ENCODE measurements at regions not wholly inside any gene's neighbourhood (a gene's known extent, or its start where the extent isn't known, plus 50 kb on each side); places are given as distances from the start of the nearest gene placed in this dataset.

DNA sequence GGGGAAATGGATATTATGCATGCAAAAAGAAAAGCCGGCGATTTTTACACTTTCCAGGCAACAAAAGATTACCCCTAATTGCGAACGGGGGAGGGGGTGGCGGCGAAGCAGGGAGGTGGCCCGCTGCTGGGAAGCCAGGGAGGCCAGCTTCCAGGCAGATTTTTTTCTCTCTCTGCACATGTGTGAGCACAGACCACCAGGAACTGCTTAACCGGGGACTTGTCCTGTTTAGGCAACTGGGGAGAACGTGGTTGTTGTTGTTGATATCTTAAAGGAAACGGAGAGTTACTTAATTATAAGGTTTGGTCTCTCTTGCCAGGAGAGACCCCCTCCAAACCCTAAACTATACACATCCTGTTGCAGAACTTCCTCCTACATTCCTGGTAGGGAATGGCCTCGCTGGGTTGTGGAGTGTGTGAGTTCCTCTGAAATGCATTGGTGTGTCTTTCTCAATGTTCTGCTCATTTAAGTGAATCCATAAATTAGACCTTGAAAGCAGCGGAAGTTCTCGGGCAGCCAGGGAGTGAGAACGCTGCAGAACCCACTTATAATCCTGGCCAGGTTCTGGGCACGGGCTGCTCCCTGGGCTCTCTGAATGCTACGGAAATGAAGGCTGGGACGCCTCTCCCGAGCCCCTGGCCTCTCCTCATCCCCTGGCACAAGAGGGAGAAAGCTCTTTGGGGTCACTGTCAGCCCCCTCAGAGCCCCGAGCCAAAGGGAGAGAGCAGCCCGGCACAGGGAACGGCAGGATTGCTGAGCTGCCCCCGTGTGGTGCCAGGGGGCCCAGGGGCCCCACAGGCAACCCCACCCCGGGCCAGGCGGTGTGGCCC, 250.0 kb downstream of the FOXD2 start:
- peaks cover 46 to 65% of the 10 kb centered on the region in 2 experiments for H3K27me3 ChIP-seq (ENCODE audit: control insufficient read depth in 1 of 2, insufficient read depth in 1 of 2, low read length in 2 of 2)
- no peak overlapping the region for H2BK5ac ChIP-seq (ENCODE audit: low read depth, low read length, poor library complexity, severe bottlenecking)
- H2BK120ac ChIP-seq (ENCODE audit: low read depth, low read length): no peak overlapping the region
- no peaks in the 10 kb centered on the region for H3K79me1 ChIP-seq (replicated peaks; ENCODE audit: low read length, poor library complexity, severe bottlenecking)
- no peak overlapping the region for H4K8ac ChIP-seq (ENCODE audit: low read length)
- no peak overlapping the region for H4K91ac ChIP-seq (ENCODE audit: low read length)
- no peaks in the 10 kb centered on the region for H3K36me3 ChIP-seq (ENCODE audit: control insufficient read depth in 1 of 2, insufficient read depth in 2 of 2, low read depth in 1 of 2, low read length in 2 of 2)
- H2BK12ac ChIP-seq (ENCODE audit: low read length in 2 of 2): no peak overlapping the region
- H3K27ac ChIP-seq (ENCODE audit: low read length, poor library complexity, severe bottlenecking): no peak overlapping the region
- no peak overlapping the region for H2BK15ac ChIP-seq (ENCODE audit: low read depth, poor library complexity, severe bottlenecking)
- no peaks in the 10 kb centered on the region for H3K4me1 ChIP-seq (ENCODE audit: control insufficient read depth, insufficient read depth, low read depth, low read length)
- H3K4ac ChIP-seq (ENCODE audit: low read depth in 1 of 2, low read length in 2 of 2): no peak overlapping the region
- no peak overlapping the region for H3K14ac ChIP-seq (ENCODE audit: low read length in 2 of 2)
- no peak overlapping the region for H3K4me3 ChIP-seq (ENCODE audit: insufficient read depth in 1 of 2, low read depth in 1 of 2, low read length in 2 of 2)
- no peak overlapping the region for H3K4me2 ChIP-seq (ENCODE audit: low read length, poor library complexity, severe bottlenecking)
- H3K18ac ChIP-seq (ENCODE audit: low read depth in 1 of 2, low read length in 2 of 2): no peak overlapping the region
- no peak for DNase-seq
- no peak overlapping the region for H2AK5ac ChIP-seq (ENCODE audit: low read length, severe bottlenecking)
- H3K23ac ChIP-seq (ENCODE audit: low read length in 2 of 2): no peak overlapping the region
- no peak overlapping the region for H2AFZ ChIP-seq (ENCODE audit: low read depth, low read length)
- 41% methylated on average over 21 of the region's 24 CpGs for WGBS
- H3K9me3 ChIP-seq (ENCODE audit: control insufficient read depth, low read length): no peaks in the 10 kb centered on the region
- no peak overlapping the region for H3K9ac ChIP-seq (ENCODE audit: low read length)

DNA sequence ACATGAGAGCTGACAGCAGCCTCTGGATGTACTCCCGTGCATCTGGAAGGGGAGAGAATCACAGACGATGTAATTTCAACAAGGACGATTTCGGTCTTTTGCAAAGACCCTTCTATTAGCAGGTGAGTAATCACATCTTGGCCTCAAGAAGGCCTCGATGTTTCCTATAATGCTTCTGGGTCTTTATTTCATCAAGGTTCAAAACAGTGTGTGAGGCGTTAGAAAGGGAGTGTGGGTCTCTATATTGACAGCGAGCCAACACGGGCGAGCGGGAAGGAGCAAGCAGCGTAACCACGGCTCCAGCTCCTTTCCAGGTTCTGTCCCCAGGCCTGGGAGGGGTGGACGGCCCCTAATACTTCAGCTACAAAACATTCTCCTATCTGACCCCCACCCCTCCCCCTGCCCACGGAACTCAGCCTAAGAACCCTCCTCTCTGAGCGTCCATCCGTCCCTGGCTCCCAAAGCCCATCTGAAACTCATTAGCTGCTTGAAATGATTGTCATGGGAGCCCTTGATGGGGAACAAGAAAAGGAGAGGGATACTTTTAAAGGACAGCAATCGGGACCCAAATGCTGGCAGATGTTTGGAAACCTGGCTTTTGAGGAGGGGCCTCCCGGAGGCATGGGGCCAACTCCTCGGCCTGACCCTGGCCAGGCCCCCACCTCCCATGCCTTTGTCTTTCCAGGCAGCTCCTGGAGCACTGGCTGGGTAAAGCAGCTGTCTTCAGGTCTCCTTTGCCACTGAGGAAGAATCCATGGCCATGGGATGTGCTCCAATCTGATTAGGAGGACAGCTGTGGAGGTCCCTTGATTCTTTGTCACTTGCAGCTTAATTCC, 250.8 kb downstream of the FOXD2 start:
- no peak overlapping the region for H2AFZ ChIP-seq (ENCODE audit: low read depth, low read length)
- no peaks in the 10 kb centered on the region for H3K9me3 ChIP-seq (ENCODE audit: control insufficient read depth, low read length)
- no peak overlapping the region for H3K14ac ChIP-seq (ENCODE audit: low read length in 2 of 2)
- no peak overlapping the region for H3K27ac ChIP-seq (ENCODE audit: low read length, poor library complexity, severe bottlenecking)
- 80% methylated on average over 16 of the region's 19 CpGs for WGBS
- no peak overlapping the region for H3K23ac ChIP-seq (ENCODE audit: low read length in 2 of 2)
- H4K8ac ChIP-seq (ENCODE audit: low read length): no peak overlapping the region
- no peak overlapping the region for H3K18ac ChIP-seq (ENCODE audit: low read depth in 1 of 2, low read length in 2 of 2)
- H3K9ac ChIP-seq (ENCODE audit: low read length): no peak overlapping the region
- no peak overlapping the region for H3K4me3 ChIP-seq (ENCODE audit: insufficient read depth in 1 of 2, low read depth in 1 of 2, low read length in 2 of 2)
- H2AK5ac ChIP-seq (ENCODE audit: low read length, severe bottlenecking): no peak overlapping the region
- no peak overlapping the region for H2BK120ac ChIP-seq (ENCODE audit: low read depth, low read length)
- no peak overlapping the region for H2BK5ac ChIP-seq (ENCODE audit: low read depth, low read length, poor library complexity, severe bottlenecking)
- no peak overlapping the region for H2BK12ac ChIP-seq (ENCODE audit: low read length in 2 of 2)
- H4K91ac ChIP-seq (ENCODE audit: low read length): no peak overlapping the region
- peaks cover 50 to 69% of the 10 kb centered on the region in 2 experiments for H3K27me3 ChIP-seq (ENCODE audit: control insufficient read depth in 1 of 2, insufficient read depth in 1 of 2, low read length in 2 of 2)
- no peak for DNase-seq
- H3K4ac ChIP-seq (ENCODE audit: low read depth in 1 of 2, low read length in 2 of 2): no peak overlapping the region
- H3K36me3 ChIP-seq (ENCODE audit: control insufficient read depth in 1 of 2, insufficient read depth in 2 of 2, low read depth in 1 of 2, low read length in 2 of 2): no peaks in the 10 kb centered on the region
- H3K79me1 ChIP-seq (replicated peaks; ENCODE audit: low read length, poor library complexity, severe bottlenecking): no peaks in the 10 kb centered on the region
- no peaks in the 10 kb centered on the region for H3K4me1 ChIP-seq (ENCODE audit: control insufficient read depth, insufficient read depth, low read depth, low read length)
- no peak overlapping the region for H3K4me2 ChIP-seq (ENCODE audit: low read length, poor library complexity, severe bottlenecking)
- H2BK15ac ChIP-seq (ENCODE audit: low read depth, poor library complexity, severe bottlenecking): no peak overlapping the region

DNA sequence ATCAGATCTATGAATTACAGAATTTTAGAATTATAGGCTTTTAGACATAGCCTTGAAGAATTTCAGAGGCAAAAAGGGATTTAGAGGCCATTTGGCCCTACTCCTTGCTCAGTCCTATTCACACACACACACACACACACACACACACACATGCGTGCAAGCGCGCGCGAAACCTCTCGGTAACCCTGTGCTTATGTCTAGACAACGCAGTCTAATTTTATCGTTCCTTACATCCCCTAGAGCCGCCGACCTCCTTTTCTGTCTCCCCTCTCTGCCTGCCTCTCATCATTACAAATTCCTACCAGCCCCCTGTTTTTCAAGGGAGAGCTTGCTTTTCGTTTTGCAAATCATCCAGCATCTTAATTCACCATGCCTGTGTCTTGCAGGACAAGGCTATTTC, 252.1 kb downstream of the FOXD2 start:
- WGBS: 93% methylated on average over 10 of the region's 11 CpGs
- Histone ChIP-seq H3K9ac (ENCODE audit: low read length) (no peak overlapping the region), H3K36me3 (ENCODE audit: control insufficient read depth in 1 of 2, insufficient read depth in 2 of 2, low read depth in 1 of 2, low read length in 2 of 2) (no peaks in the 10 kb centered on the region), H2AK5ac (ENCODE audit: low read length, severe bottlenecking) (no peak overlapping the region), H3K9me3 (ENCODE audit: control insufficient read depth, low read length) (no peaks in the 10 kb centered on the region), H2BK15ac (ENCODE audit: low read depth, poor library complexity, severe bottlenecking) (no peak overlapping the region), H4K91ac (ENCODE audit: low read length) (no peak overlapping the region), H3K4me3 (ENCODE audit: insufficient read depth in 1 of 2, low read depth in 1 of 2, low read length in 2 of 2) (no peak overlapping the region), H3K27ac (ENCODE audit: low read length, poor library complexity, severe bottlenecking) (no peak overlapping the region), H3K79me1 (replicated peaks; ENCODE audit: low read length, poor library complexity, severe bottlenecking) (no peaks in the 10 kb centered on the region), H2BK5ac (ENCODE audit: low read depth, low read length, poor library complexity, severe bottlenecking) (no peak overlapping the region), H3K4ac (ENCODE audit: low read depth in 1 of 2, low read length in 2 of 2) (no peak overlapping the region), H2BK12ac (ENCODE audit: low read length in 2 of 2) (no peak overlapping the region), H3K23ac (ENCODE audit: low read length in 2 of 2) (no peak overlapping the region), H4K8ac (ENCODE audit: low read length) (no peak overlapping the region), H3K14ac (ENCODE audit: low read length in 2 of 2) (peak overlapping the region in 1 of 2 experiments; percentile 71), H3K4me2 (ENCODE audit: low read length, poor library complexity, severe bottlenecking) (no peak overlapping the region), H3K4me1 (ENCODE audit: control insufficient read depth, insufficient read depth, low read depth, low read length) (no peaks in the 10 kb centered on the region), H2AFZ (ENCODE audit: low read depth, low read length) (no peak overlapping the region), H3K27me3 (ENCODE audit: control insufficient read depth in 1 of 2, insufficient read depth in 1 of 2, low read length in 2 of 2) (peaks cover 45 to 61% of the 10 kb centered on the region in 2 experiments), H3K18ac (ENCODE audit: low read depth in 1 of 2, low read length in 2 of 2) (no peak overlapping the region), H2BK120ac (ENCODE audit: low read depth, low read length) (no peak overlapping the region)
- DNase-seq: no peak

Measured in mesenchymal stem cell (in vitro differentiated cells and primary cell).